ENCODE measurements at regions not wholly inside any gene's neighbourhood (a gene's known extent, or its start where the extent isn't known, plus 50 kb on each side); places are given as distances from the start of the nearest gene placed in this dataset.

DNA sequence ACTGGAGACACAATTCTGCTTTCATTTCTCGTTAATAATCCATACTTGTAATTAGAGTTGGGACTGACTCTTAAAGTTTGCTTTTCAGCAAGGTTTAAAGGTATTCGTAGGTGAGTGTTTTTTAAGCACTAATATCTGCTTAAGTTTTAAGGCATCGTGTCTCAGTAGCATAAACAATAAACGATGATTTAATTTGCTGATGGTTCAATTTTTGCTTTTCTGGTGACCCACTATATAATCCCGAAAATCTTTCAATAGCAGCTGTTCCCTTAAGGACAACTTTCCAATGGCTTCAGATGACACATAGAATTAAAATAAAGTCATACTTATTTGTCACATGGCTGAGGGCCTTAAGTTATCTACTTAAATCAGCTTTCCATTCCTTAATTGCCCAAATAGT lies 859.5 kb upstream of the SOX11 start:
- TF ChIP-seq, protein P1, sequence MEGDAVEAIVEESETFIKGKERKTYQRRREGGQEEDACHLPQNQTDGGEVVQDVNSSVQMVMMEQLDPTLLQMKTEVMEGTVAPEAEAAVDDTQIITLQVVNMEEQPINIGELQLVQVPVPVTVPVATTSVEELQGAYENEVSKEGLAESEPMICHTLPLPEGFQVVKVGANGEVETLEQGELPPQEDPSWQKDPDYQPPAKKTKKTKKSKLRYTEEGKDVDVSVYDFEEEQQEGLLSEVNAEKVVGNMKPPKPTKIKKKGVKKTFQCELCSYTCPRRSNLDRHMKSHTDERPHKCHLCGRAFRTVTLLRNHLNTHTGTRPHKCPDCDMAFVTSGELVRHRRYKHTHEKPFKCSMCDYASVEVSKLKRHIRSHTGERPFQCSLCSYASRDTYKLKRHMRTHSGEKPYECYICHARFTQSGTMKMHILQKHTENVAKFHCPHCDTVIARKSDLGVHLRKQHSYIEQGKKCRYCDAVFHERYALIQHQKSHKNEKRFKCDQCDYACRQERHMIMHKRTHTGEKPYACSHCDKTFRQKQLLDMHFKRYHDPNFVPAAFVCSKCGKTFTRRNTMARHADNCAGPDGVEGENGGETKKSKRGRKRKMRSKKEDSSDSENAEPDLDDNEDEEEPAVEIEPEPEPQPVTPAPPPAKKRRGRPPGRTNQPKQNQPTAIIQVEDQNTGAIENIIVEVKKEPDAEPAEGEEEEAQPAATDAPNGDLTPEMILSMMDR (IDR thresholded peaks at IDR 0.05; ENCODE audit: borderline replicate concordance, control extremely low read depth, extremely low read depth, insufficient read depth, missing control alignments): no peak
- no peak for DNase-seq (ENCODE audit: low spot score)
- in situ Hi-C loops (cut with MboI; ENCODE audit: low sequenced_read_pairs, unreplicated experiment): no loop called here

DNA sequence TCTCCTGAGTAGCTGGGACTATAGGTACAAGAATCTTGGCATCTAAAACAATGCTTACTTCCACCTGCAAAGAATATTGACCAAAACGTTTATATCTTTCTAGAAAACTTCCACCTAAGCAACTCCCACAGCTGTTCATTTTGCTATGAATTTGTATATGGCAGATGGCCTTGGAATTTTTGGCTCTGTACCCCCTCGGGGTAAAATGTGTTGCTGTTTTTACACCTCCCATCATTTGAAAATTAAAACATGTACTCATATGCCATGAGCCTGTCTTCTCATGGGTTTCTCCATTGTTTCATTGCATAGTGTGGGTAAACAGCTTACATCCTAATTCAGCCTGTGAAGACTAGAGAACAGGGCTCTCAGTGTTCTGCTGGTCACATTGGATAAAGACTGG lies 853.6 kb upstream of the SOX11 start:
- DNase-seq (ENCODE audit: low spot score): no peak
- in situ Hi-C loops (cut with MboI; ENCODE audit: low sequenced_read_pairs, unreplicated experiment): no loop called here
- TF ChIP-seq, protein P1 (IDR thresholded peaks at IDR 0.05; ENCODE audit: borderline replicate concordance, control extremely low read depth, extremely low read depth, insufficient read depth, missing control alignments): no peak

GRCh38 chr2:4840791-4841190 lies 851.4 kb upstream of the SOX11 start:
- no peak for DNase-seq (ENCODE audit: low spot score)
- in situ Hi-C loops (cut with MboI; ENCODE audit: low sequenced_read_pairs, unreplicated experiment): no loop called here
- TF ChIP-seq, protein P1 (IDR thresholded peaks at IDR 0.05; ENCODE audit: borderline replicate concordance, control extremely low read depth, extremely low read depth, insufficient read depth, missing control alignments): no peak

DNA sequence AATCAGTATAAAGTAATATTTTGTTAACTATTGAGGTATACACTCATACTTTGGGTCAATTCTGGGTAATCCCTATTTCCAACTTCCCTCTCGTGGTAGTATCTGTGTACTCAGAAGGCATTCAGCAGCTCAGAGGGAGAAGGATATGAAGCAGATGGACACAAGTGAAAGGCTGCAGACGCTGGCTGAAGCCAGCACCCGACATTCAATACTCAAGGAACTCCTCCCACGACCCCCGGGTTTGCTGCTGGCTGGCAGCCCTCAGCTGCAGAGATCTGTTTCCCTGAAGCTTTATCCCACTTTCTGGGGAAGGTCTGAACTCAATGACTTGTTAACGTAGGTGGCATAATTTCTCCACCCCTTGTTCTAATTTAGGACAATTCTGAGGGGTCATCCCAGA lies 847.3 kb upstream of the SOX11 start:
- TF ChIP-seq, protein P1 (IDR thresholded peaks at IDR 0.05; ENCODE audit: borderline replicate concordance, control extremely low read depth, extremely low read depth, insufficient read depth, missing control alignments): no peak
- no peak for DNase-seq (ENCODE audit: low spot score)
- in situ Hi-C loops (cut with MboI; ENCODE audit: low sequenced_read_pairs, unreplicated experiment): no loop called here

DNA sequence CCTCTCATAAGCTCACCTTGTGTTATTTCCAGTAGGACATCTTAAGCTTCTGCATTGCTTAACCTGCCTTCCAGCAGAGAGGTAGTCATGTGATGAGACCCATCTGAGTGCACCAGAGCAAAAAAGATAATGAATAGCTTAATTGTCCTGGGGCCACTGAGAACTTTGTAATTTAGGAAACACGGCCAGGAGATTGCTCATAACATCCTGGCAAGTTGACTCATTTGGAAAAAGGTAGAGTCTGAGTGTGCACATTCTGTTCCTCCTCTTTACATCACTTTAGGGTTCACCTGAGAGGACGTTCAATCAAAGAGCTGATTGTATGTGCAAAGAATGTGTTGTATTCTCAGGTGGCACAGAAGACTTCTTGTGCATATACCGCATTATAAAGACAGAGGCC lies 830.2 kb upstream of the SOX11 start:
- TF ChIP-seq, protein P1 (IDR thresholded peaks at IDR 0.05; ENCODE audit: borderline replicate concordance, control extremely low read depth, extremely low read depth, insufficient read depth, missing control alignments): no peak
- no peak for DNase-seq (ENCODE audit: low spot score)
- in situ Hi-C loops (cut with MboI; ENCODE audit: low sequenced_read_pairs, unreplicated experiment): no loop called here

DNA sequence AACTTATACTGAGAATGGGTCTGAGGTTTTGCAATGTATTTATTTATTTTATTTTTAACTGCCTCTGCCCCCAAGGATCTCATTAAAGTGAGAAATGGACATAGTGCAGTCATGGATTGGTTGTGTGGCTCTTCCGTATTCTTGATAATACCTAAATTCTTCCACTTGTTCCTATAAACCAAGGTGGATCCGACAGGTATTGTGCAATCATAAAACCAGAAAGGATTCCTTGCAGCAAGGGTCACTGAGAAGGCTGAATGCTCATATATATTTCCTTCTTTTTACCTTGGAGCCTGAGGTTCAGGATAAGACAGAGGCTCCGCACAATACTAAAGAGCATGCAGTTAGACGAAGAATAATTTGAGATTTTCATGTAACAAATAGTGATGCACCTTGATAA lies 826.0 kb upstream of the SOX11 start:
- DNase-seq (ENCODE audit: low spot score): no peak
- TF ChIP-seq, protein P1 (IDR thresholded peaks at IDR 0.05; ENCODE audit: borderline replicate concordance, control extremely low read depth, extremely low read depth, insufficient read depth, missing control alignments): no peak
- in situ Hi-C loops (cut with MboI; ENCODE audit: low sequenced_read_pairs, unreplicated experiment): no loop called here

DNA sequence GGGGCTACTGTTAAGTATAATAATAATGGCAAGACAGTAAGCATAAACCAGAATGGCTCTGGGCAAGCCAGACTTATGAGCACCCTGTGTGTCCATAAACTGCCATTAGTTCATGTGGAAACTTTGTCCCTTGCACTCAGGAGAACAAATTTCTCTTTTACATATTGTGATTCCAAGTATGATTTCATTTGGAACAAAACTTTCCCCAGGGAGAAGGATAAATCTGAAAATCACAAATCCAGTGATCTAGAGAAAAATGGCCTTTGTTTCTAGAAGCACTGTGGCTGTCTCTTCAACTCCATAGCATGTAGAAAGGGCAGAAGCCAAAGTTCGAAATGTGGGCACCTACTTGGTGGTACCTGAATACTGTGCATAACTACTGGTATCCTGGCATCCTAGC lies 823.7 kb upstream of the SOX11 start:
- TF ChIP-seq, protein P1 (IDR thresholded peaks at IDR 0.05; ENCODE audit: borderline replicate concordance, control extremely low read depth, extremely low read depth, insufficient read depth, missing control alignments): no peak
- in situ Hi-C loops (cut with MboI; ENCODE audit: low sequenced_read_pairs, unreplicated experiment): no loop called here
- DNase-seq (ENCODE audit: low spot score): no peak
